NOMO-1 treated with DMSO at 0.1 percent for 48 hours (cell line): ENCODE measurements at regions not wholly inside any gene's neighbourhood (a gene's known extent, or its start where the extent isn't known, plus 50 kb on each side); places are given as distances from the start of the nearest gene placed in this dataset.
A peak's percentile ranks its signal among the peaks of the same experiment; 100 is the strongest.
"Not testable (repeated sequence)": the region's sequence is repeated elsewhere in the genome, so short reads cannot be mapped to it uniquely, and the experiment has no call there.

Experiments
- DNase-seq: peaks from one replicate; lab custom pipeline; 2025; ENCODE audit not compliant: unreplicated experiment; lab: John Stamatoyannopoulos, UW

- no peak for DNase-seq
These were observed 90.3 kb upstream of the ZNF438 start for GRCh38 chr10:31121757-31122577.

- DNase-seq, result no peak
These were observed 92.3 kb upstream of the ZNF438 start for GRCh38 chr10:31123946-31124345.

GRCh38 chr10:31124852-31125251 is 93.2 kb upstream of the ZNF438 start:
- DNase-seq, result no peak

- no peak for DNase-seq
These were observed 94.1 kb upstream of the ZNF438 start for GRCh38 chr10:31125789-31126188.

DNA sequence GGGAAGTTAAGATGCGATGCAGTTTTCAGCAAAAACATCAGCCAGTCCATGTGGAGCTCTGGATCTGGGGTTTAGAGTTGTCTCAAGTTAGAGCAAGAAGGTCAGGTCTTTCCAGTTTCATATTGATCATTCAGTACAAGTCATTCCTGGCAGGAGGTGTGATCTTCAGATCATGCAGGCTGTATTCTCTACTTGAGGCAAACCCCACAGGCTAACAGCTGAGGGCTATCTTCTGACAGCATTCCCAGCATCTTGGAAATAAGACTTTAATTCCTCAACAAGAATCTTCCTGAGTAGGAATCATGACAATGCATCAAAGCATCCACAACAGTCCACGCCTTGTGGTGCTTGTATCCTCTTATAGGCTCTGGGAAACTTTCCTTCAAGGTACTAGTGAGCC is 94.9 kb upstream of the ZNF438 start:
- no peak for DNase-seq

- DNase-seq, result no peak
These were observed 96.9 kb upstream of the ZNF438 start for GRCh38 chr10:31128536-31128935.

DNA sequence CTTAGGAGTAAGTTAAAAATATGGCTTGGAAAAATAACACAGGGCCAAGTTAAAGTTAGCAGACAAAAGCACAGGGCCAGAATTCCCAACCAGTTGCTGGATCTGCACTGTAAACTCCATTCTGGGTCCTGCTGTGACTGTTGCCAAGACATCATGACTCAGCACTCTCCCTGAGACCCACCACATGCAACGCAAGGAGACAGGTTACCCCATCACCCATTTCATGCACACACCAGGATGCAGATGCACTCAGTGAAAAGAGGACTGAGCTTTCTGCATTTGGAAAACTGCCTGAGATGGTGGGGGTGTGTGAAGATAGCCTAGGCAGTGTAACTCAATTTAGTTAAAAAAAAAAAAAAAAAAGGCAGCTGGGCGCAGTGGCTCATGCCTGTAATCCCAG is 97.6 kb upstream of the ZNF438 start:
- no peak for DNase-seq

GRCh38 chr10:31129880-31130405 is 98.3 kb upstream of the ZNF438 start:
- DNase-seq, result no peak

DNA sequence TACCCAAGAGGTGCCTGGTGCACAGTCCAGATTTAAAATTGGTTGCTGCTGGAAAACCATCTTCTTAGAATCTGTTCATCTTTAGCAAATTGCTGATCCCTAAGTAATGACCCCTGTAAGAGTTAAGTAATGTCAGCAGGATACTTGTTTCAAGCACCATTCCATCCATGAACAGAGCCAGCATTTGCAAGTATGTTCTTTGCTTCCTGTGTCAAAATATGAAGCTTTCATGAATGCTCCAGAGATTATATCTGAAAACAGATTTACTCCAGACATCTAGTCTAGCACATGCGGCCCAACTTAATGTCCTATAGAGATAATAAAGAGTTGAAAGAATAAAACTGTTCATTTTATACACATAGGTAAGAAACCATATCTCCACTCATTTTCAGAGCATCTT is 98.7 kb upstream of the ZNF438 start:
- DNase-seq, result no peak

DNA sequence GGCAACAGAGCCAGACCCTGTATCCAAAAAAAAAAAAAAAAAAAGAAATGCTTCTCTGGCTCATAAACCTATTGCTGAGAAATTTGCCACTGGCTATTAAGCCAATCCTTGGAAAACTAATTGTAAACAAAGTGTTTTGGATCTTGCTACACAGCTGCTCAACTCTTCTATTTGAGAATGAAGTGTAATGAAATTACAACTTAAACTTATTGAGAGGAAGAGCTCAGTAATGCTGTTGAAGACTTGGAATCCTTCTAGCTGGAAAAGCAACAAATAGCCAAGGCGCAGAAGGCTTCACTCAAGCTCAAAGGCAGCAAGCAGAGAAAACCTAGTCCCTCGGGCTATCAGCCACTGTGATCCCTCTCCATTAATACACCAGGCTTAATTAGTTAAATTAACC is 99.6 kb upstream of the ZNF438 start:
- no peak for DNase-seq

GRCh38 chr10:31132681-31133244 is 101.1 kb upstream of the ZNF438 start:
- no peak for DNase-seq

DNA sequence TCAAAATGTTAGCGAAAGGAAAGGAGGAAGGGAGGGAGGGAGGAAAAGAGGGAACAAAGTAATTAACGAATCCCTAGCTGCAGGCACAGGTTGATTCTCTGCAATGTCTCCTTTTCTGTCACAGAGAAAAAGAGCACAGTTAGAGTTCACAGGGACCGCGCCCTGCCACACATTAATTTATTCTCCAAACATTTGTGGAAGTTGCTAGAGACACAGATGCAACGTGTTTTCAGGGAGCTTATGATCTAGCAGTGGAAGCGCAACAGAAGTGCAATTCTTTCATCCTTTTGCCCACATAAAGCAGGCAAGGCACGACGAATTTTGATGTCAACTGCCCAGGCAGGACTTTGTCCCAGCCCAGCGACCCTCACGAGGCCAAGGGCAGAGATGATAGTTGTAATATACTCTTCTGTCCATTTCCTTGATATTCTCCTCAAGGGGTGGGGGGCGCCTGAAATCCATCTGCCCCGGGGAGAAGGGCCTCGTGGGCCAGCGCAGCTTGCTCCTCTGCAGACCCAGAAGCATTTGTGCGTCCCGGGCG is 101.7 kb upstream of the ZNF438 start:
- DNase-seq, result no peak

GRCh38 chr10:31133792-31134310 is 102.2 kb upstream of the ZNF438 start:
- peak; percentile 45 for DNase-seq

GRCh38 chr10:31134311-31134952 is 102.8 kb upstream of the ZNF438 start:
- peak; percentile 11 for DNase-seq

DNA sequence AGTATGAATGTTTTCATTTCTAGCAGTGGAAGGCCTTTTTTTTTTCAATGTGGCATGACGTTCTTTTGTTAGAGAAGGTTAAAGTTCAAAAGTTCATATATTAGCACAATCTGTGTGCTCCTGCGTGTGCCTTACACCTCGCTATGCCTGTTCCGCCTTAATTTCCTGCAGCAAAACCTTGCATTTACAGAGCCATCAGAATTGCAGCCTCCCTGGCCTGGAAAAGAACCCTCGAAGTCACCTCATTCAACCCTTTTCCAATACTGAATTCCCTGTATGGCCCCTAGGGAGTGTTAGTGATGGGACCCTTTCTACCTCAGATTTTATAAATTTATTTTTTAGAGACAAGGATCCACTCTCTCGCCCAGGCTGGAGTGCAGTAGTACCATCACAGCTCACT is 103.5 kb upstream of the ZNF438 start:
- no peak for DNase-seq

DNA sequence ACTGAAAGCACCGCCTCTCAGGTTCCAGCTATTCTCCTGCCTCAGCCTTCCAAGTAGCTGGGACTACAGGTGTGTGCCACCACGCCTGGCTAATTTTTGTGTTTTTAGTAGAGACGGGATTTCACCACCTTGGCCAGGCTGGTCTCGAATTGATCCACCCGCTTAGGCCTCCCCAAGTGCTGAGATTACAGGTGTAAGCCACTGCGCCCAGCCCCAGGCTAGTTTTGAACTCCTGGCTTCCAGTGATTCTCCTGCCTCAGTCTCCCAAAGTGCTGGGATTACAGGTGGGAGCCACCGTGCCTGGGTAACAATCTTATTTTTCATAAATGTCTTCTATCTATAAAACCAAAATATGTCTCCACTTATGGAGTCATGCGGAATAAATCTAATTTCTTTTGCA is 104.1 kb upstream of the ZNF438 start:
- not testable (repeated sequence) for DNase-seq

GRCh38 chr10:31136386-31136785 is 104.7 kb upstream of the ZNF438 start:
- no peak for DNase-seq

DNA sequence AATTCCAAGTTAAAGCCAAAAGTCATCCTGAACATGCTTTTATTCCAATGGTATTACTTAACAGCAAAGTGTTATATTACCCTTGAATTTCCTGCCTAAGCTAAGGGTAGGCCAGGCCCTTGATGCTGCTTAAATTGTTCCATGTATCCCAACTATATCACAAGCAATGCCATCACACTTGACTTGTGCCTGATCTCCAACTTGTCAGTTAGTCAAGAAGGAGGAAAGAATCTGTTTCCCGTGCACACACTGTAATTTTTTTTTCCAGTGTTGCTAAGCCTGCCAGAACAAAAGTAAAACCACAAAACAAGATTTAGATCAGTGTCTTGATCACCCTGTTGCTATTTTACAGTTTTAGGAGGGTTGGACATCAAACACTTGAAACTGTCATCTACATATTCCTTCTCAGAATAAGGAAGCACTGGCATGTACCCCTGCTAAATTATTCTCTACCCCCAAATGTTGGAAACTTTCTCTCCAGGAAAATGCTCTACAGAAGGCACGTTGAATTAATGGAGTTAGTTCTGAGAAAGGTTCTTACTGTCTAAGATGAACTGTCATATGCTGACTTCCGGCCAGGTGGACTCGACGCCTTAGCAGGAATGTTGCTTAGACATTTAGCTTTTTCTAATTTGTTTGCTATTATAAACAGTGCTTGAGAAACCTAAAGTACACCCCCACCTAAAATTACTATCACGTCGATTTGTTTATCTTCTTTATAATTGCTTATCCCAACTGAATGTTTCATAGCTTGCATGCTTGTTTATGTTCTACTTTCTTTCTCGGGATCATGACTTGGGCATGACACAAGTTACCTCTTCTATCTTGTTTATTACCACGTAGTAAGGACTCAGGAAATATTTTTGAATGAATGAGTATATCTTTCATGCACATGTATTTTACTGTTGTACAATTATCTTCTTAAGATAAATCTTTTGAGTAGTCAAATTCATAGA is 105.5 kb upstream of the ZNF438 start:
- DNase-seq, result no peak

GRCh38 chr10:31138026-31138553 is 106.4 kb upstream of the ZNF438 start:
- DNase-seq, result no peak

DNA sequence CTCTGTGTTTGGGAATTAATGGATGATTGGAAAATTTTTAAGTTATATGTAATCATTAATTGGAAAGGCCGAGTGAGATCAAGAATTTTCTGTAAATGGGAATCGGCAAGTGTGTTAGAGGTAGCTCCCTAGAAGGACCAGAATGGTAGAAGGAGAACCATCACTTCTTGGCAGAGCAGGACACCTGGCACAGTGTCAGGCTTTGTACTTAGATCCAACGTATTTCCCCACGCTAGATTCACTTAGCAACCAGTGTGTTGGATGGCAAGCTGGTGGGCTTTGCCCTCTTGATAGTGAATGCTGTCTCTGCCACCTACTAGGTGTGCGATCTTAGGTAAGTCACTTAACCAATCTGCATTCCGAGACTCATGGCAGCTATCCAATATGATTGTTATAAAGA is 107.8 kb upstream of the ZNF438 start:
- no peak for DNase-seq
